NCI-H1694 treated with DMSO at 0.1 percent for 48 hours (cell line): ENCODE measurements at regions not wholly inside any gene's neighbourhood (a gene's known extent, or its start where the extent isn't known, plus 50 kb on each side); places are given as distances from the start of the nearest gene placed in this dataset.
"Not testable (repeated sequence)": the region's sequence is repeated elsewhere in the genome, so short reads cannot be mapped to it uniquely, and the experiment has no call there.

Source experiments
- DNase-seq: peaks from one replicate; lab custom pipeline; 2025; lab: John Stamatoyannopoulos, UW

GRCh38 chr3:13766128-13766527 is 113.7 kb downstream of the WNT7A start:
- DNase-seq, result no peak

- no peak for DNase-seq
Observed at GRCh38 chr3:13764161-13764560, 115.7 kb downstream of the WNT7A start.

GRCh38 chr3:13762906-13763305 is 117.0 kb downstream of the WNT7A start:
- no peak for DNase-seq

GRCh38 chr3:13750731-13751130 is 129.1 kb downstream of the WNT7A start:
- no peak for DNase-seq

- DNase-seq, result no peak
Observed at GRCh38 chr3:13750215-13750614, 129.7 kb downstream of the WNT7A start.

- no peak for DNase-seq
Observed at GRCh38 chr3:13749063-13749764, 130.7 kb downstream of the WNT7A start.

GRCh38 chr3:13748276-13748879 is 131.5 kb downstream of the WNT7A start:
- DNase-seq, result no peak

- DNase-seq, result no peak
Observed at GRCh38 chr3:13747627-13748026, 132.2 kb downstream of the WNT7A start.

GRCh38 chr3:13746385-13746784 is 133.5 kb downstream of the WNT7A start:
- DNase-seq, result no peak

GRCh38 chr3:13745636-13746035 is 134.2 kb downstream of the WNT7A start:
- DNase-seq, result no peak

- DNase-seq, result no peak
Observed at GRCh38 chr3:13740795-13741194, 139.1 kb downstream of the WNT7A start.

- not testable (repeated sequence) for DNase-seq
Observed at GRCh38 chr3:13733726-13734125, 146.1 kb downstream of the WNT7A start.

GRCh38 chr3:13728487-13728886 is 151.4 kb downstream of the WNT7A start:
- DNase-seq, result no peak

GRCh38 chr3:13727890-13728289 is 152.0 kb downstream of the WNT7A start:
- no peak for DNase-seq

- DNase-seq, result no peak
Observed at GRCh38 chr3:13723676-13724207, 156.1 kb downstream of the WNT7A start.

GRCh38 chr3:13722178-13722577 is 157.7 kb downstream of the WNT7A start:
- no peak for DNase-seq

- no peak for DNase-seq
Observed at GRCh38 chr3:13718436-13718835, 161.4 kb downstream of the WNT7A start.

GRCh38 chr3:13718000-13718399 is 161.9 kb downstream of the WNT7A start:
- no peak for DNase-seq

GRCh38 chr3:13717222-13717895 is 162.5 kb downstream of the WNT7A start:
- DNase-seq, result no peak

GRCh38 chr3:13716540-13717221 is 163.2 kb downstream of the WNT7A start:
- DNase-seq, result no peak

GRCh38 chr3:13715961-13716360 is 163.9 kb downstream of the WNT7A start:
- DNase-seq, result no peak

- DNase-seq, result no peak
Observed at GRCh38 chr3:13715167-13715954, 164.5 kb downstream of the WNT7A start.
